ENCODE measurements at regions not wholly inside any gene's neighbourhood (a gene's known extent, or its start where the extent isn't known, plus 50 kb on each side); places are given as distances from the start of the nearest gene placed in this dataset.

GRCh38 chr15:59879506-59880265 is 124.4 kb upstream of the FOXB1 start:
- Histone ChIP-seq H3K9ac (ENCODE audit: low read length) (no peak overlapping the region), H3K27me3 (ENCODE audit: low read length) (peaks cover 67% of the 10 kb centered on the region), H3K4me3 (ENCODE audit: low read length) (no peak overlapping the region), H4K20me1 (ENCODE audit: low read length) (no peaks in the 10 kb centered on the region), H3F3A (ENCODE audit: low read length, unreplicated experiment) (no peaks in the 10 kb centered on the region), H3K9me3 (ENCODE audit: low read length) (no peaks in the 10 kb centered on the region), H3K9me2 (replicated peaks; ENCODE audit: low read length) (no peaks in the 10 kb centered on the region), H3K79me2 (ENCODE audit: low read length) (no peaks in the 10 kb centered on the region), H2AFZ (ENCODE audit: low read length) (no peak overlapping the region), H3K4me2 (ENCODE audit: low read length) (no peak overlapping the region), H3K27ac (ENCODE audit: low read length) (no peak overlapping the region), H3K4me1 (ENCODE audit: insufficient read depth, low read length) (no peaks in the 10 kb centered on the region), H3K36me3 (ENCODE audit: low read depth, low read length) (no peaks in the 10 kb centered on the region)
- TF ChIP-seq CTCF (conservative IDR thresholded peaks at IDR 0.05; ENCODE audit: low read depth, low read length) (no peak), EZH2phosphoT487 (IDR thresholded peaks at IDR 0.05; ENCODE audit: borderline replicate concordance, low read length) (no peak), EZH2 (IDR thresholded peaks at IDR 0.05; ENCODE audit: low read length, unreplicated experiment) (no peak)
- ChIA-PET POLR2A (ENCODE audit: unreplicated experiment) (no interaction called here), CTCF (no interaction called here)
- intact Hi-C loops (cut with micrococcal nuclease), result no loop called here
- no peak for ATAC-seq
- no peak for DNase-seq
- BruUV-seq (replicated peaks), result no TSS peak

- Histone ChIP-seq H3K36me3 (ENCODE audit: low read depth, low read length) (no peaks in the 10 kb centered on the region), H3K9me3 (ENCODE audit: low read length) (no peaks in the 10 kb centered on the region)
Observed at GRCh38 chr15:59876140-59876539, 128.0 kb upstream of the FOXB1 start.

More at GRCh38 chr15:59876140-59876539, 128.0 kb upstream of the FOXB1 start:
- BruUV-seq (replicated peaks), result no TSS peak
- Histone ChIP-seq H3K9ac (ENCODE audit: low read length) (no peak overlapping the region), H4K20me1 (ENCODE audit: low read length) (no peaks in the 10 kb centered on the region), H3K27ac (ENCODE audit: low read length) (no peak overlapping the region), H3F3A (ENCODE audit: low read length, unreplicated experiment) (no peaks in the 10 kb centered on the region), H3K27me3 (ENCODE audit: low read length) (peaks cover 79% of the 10 kb centered on the region), H3K4me1 (ENCODE audit: insufficient read depth, low read length) (no peaks in the 10 kb centered on the region), H3K4me2 (ENCODE audit: low read length) (no peak overlapping the region), H3K9me2 (replicated peaks; ENCODE audit: low read length) (no peaks in the 10 kb centered on the region), H3K4me3 (ENCODE audit: low read length) (no peak overlapping the region), H2AFZ (ENCODE audit: low read length) (no peak overlapping the region), H3K79me2 (ENCODE audit: low read length) (no peaks in the 10 kb centered on the region)
- TF ChIP-seq EZH2 (IDR thresholded peaks at IDR 0.05; ENCODE audit: low read length, unreplicated experiment) (no peak), CTCF (conservative IDR thresholded peaks at IDR 0.05; ENCODE audit: low read depth, low read length) (no peak), EZH2phosphoT487 (IDR thresholded peaks at IDR 0.05; ENCODE audit: borderline replicate concordance, low read length) (no peak)
- ATAC-seq (no peak), DNase-seq (no peak)
- POLR2A ChIA-PET (ENCODE audit: unreplicated experiment), result no interaction called here
- CTCF ChIA-PET, result no interaction called here
- intact Hi-C loops (cut with micrococcal nuclease), result no loop called here

Measured in PC-3 (cell line).